H9 (cell line): ENCODE measurements at regions not wholly inside any gene's neighbourhood (a gene's known extent, or its start where the extent isn't known, plus 50 kb on each side); places are given as distances from the start of the nearest gene placed in this dataset.

ENCODE experiments used
- DNase-seq: peaks from one replicate; pipeline ENCODE4 v3.0.0-alpha.2; 2017
- H2AFZ ChIP-seq: one replicate; pipeline ENCODE4 v1.6.1; 2013; ENCODE audit warnings: mild to moderate bottlenecking, low read length, control low read depth, moderate library complexity
- H2AK5ac ChIP-seq: 2 replicates; pipeline ENCODE4 v1.6.1; 2013; ENCODE audit warnings: low read length, control low read depth, mixed read lengths; ENCODE audit not compliant: insufficient read length
- H2BK120ac ChIP-seq: one replicate; pipeline ENCODE4 v1.6.1; 2013; ENCODE audit warnings: low read depth, mild to moderate bottlenecking, low read length, control low read depth, inconsistent platforms; ENCODE audit not compliant: poor library complexity, severe bottlenecking
- H2BK12ac ChIP-seq: 2 replicates; pipeline ENCODE4 v1.6.1; 2013; ENCODE audit warnings: low read length, control low read depth, mixed read lengths, low read depth; ENCODE audit not compliant: insufficient read length
- H2BK15ac ChIP-seq: 2 replicates; pipeline ENCODE4 v1.6.1; 2013; ENCODE audit warnings: low read depth, low read length, control low read depth
- H2BK20ac ChIP-seq: one replicate; pipeline ENCODE4 v1.6.1; 2013; ENCODE audit warnings: low read depth, mild to moderate bottlenecking, low read length, control low read depth, inconsistent platforms; ENCODE audit not compliant: poor library complexity, severe bottlenecking
- H2BK5ac ChIP-seq: 2 replicates; pipeline ENCODE4 v1.6.1; 2013; ENCODE audit warnings: low read length, control low read depth, mixed read lengths; ENCODE audit not compliant: insufficient read length
- H3K14ac ChIP-seq: 2 replicates; pipeline ENCODE4 v1.6.1; 2013; ENCODE audit warnings: low read length, control low read depth; ENCODE audit not compliant: insufficient read depth
- H3K18ac ChIP-seq: 2 replicates; pipeline ENCODE4 v1.6.1; 2013; ENCODE audit warnings: low read depth, mild to moderate bottlenecking, mixed read lengths, low read length, control low read depth; ENCODE audit not compliant: insufficient read length
- H3K23ac ChIP-seq: 2 replicates; pipeline ENCODE4 v1.6.1; 2013; ENCODE audit warnings: low read length, control low read depth, mixed read lengths, low read depth; ENCODE audit not compliant: insufficient read length
- H3K23me2 ChIP-seq: 2 replicates; pipeline ENCODE4 v1.6.1; 2013; ENCODE audit warnings: low read depth, mild to moderate bottlenecking, mixed read lengths, low read length, control low read depth; ENCODE audit not compliant: insufficient read length, poor library complexity, severe bottlenecking
- H3K27ac ChIP-seq: 2 replicates; pipeline ENCODE4 v1.5.1; 2013; ENCODE audit warnings: low read length, control low read depth, mixed read lengths, low read depth; ENCODE audit not compliant: insufficient read length
- H3K27me3 ChIP-seq: 2 replicates; pipeline ENCODE4 v1.6.1; 2013; ENCODE audit warnings: low read length, control low read depth, inconsistent platforms; ENCODE audit not compliant: insufficient read depth
- H3K4ac ChIP-seq: 2 replicates; pipeline ENCODE4 v1.6.1; 2013; ENCODE audit warnings: low read depth, mild to moderate bottlenecking, control low read depth, inconsistent platforms, low read length, moderate library complexity
- H3K4me1 ChIP-seq: 2 replicates; pipeline ENCODE4 v1.6.1; 2013; ENCODE audit warnings: low read length, control low read depth, inconsistent platforms; ENCODE audit not compliant: insufficient read depth
- H3K4me2 ChIP-seq: 2 replicates; pipeline ENCODE4 v1.6.1; 2013; ENCODE audit warnings: low read length, control low read depth, mixed read lengths; ENCODE audit not compliant: insufficient read length, insufficient read depth
- H3K56ac ChIP-seq: 2 replicates; pipeline ENCODE4 v1.6.1; 2013; ENCODE audit warnings: low read depth, mild to moderate bottlenecking, mixed read lengths, low read length, control low read depth; ENCODE audit not compliant: insufficient read length
- H3K79me1 ChIP-seq: 2 replicates; pipeline ENCODE4 v1.6.1; 2013; ENCODE audit warnings: low read depth, mild to moderate bottlenecking, moderate library complexity, low read length, control low read depth, inconsistent platforms; ENCODE audit not compliant: insufficient read depth, poor library complexity, severe bottlenecking
- H3K79me2 ChIP-seq: 2 replicates; pipeline ENCODE4 v1.6.1; 2013; ENCODE audit warnings: low read length, control low read depth, inconsistent platforms; ENCODE audit not compliant: insufficient read depth
- H3K9ac ChIP-seq: 2 replicates; pipeline ENCODE4 v1.6.1; 2013; ENCODE audit warnings: low read length, control low read depth, mixed read lengths; ENCODE audit not compliant: insufficient read length; ENCODE audit errors: extremely low read depth
- H3K9me3 ChIP-seq: one replicate; pipeline ENCODE4 v1.6.1; 2013; ENCODE audit warnings: low read depth, low read length, inconsistent platforms; ENCODE audit not compliant: control insufficient read depth
- H3T11ph ChIP-seq: one replicate; pipeline ENCODE4 v1.6.1; 2013; ENCODE audit warnings: mild to moderate bottlenecking, low read length, control low read depth, inconsistent platforms
- H4K20me1 ChIP-seq: one replicate; pipeline ENCODE4 v1.6.1; 2013; ENCODE audit not compliant: control insufficient read depth, insufficient read length, insufficient read depth
- H4K5ac ChIP-seq: 2 replicates; pipeline ENCODE4 v1.6.1; 2013; ENCODE audit warnings: low read depth, mild to moderate bottlenecking, mixed read lengths, low read length, control low read depth; ENCODE audit not compliant: insufficient read length
- H4K8ac ChIP-seq: replicated peaks from 2 replicates; pipeline ENCODE4 v1.6.1; 2013; ENCODE audit warnings: low read length, control low read depth, mixed read lengths, low read depth; ENCODE audit not compliant: insufficient read length
- H4K91ac ChIP-seq: 2 replicates; pipeline ENCODE4 v1.6.1; 2013; ENCODE audit warnings: low read depth, mild to moderate bottlenecking, moderate library complexity, mixed read lengths, low read length, control low read depth; ENCODE audit not compliant: insufficient read length
- H3K27ac Mint-ChIP-seq, 3 experiments: 2 replicates in 2 of 3; 3 replicates in 1 of 3; pipeline ENCODE4 v1.8.0; 2020 to 2021; ENCODE audit warnings: mixed read lengths in 3 of 3, mild to moderate bottlenecking in 1 of 3, moderate library complexity in 1 of 3
- H3K27me3 Mint-ChIP-seq: 2 replicates; pipeline ENCODE4 v1.8.0; 2021; ENCODE audit warnings: low read depth, mild to moderate bottlenecking, moderate library complexity, mixed read lengths
- H3K36me3 Mint-ChIP-seq, 3 experiments: 2 replicates in 2 of 3; 3 replicates in 1 of 3; pipeline ENCODE4 v1.8.0; 2020 to 2021; ENCODE audit warnings: low read depth in 3 of 3, mixed read lengths in 3 of 3; ENCODE audit not compliant: insufficient read depth in 1 of 3
- H3K4me1 Mint-ChIP-seq, 2 experiments: 2 replicates each; pipeline ENCODE4 v1.8.0; 2020; ENCODE audit warnings: mixed read lengths in 2 of 2
- H3K4me3 Mint-ChIP-seq, 2 experiments: 2 replicates in 1 of 2; 3 replicates in 1 of 2; pipeline ENCODE4 v1.8.0; 2020 to 2021; ENCODE audit warnings: mild to moderate bottlenecking in 2 of 2, mixed read lengths in 2 of 2, moderate library complexity in 1 of 2
- H3K9me3 Mint-ChIP-seq, 2 experiments: 2 replicates in 1 of 2; 3 replicates in 1 of 2; pipeline ENCODE4 v1.8.0; 2020; ENCODE audit warnings: mild to moderate bottlenecking in 2 of 2, mixed read lengths in 2 of 2, moderate library complexity in 1 of 2
- WGBS: extraction: QIAGEN DNeasy Blood & Tissue Kit; methylation state at CpG from one replicate; pipeline ENCODE4 v1.1.7; 2013; ENCODE audit warnings: missing lambda C conversion rate, low lambda C conversion rate, mixed read lengths; ENCODE audit not compliant: insufficient read length; ENCODE audit errors: extremely low coverage; 5-methylcytosine and 5-hydroxymethylcytosine counted together
- TF ChIP-seq, protein P1 (sequence below): fragments of 200-600 bp; sonication (generic); conservative IDR thresholded peaks from 3 replicates; pipeline ENCODE4 v1.8.0; 2021; ENCODE audit warnings: antibody characterized with exemption, mild to moderate bottlenecking

DNA sequence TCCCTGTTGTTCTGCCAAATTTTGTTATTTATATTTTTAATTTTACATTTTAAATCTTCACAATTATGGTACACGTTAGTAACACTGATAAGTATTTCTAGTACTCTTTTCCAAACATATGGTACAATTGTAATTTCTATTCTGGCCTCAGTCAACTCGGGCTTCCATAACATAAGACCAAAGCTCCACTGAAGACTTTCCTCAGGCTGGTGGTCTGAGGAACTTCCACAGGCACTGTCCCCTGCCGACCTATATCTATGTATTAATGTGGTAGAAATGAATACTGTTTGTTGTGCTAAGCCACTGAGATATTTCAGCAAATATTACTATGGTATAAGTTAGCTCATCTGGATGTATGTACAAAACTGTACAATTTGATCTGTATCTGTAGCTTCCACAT is 407.6 kb upstream of the ZNF804A start:
- Mint-ChIP-seq H3K4me3 (no peak overlapping the region), H3K36me3 (no peaks in the 10 kb centered on the region), H3K27me3 (no peaks in the 10 kb centered on the region), H3K27ac (0 out of 7 replicates have a peak overlapping the region, but pooled peaks of 1 of the 3 experiments have one; percentile 31), H3K9me3 (no peaks in the 10 kb centered on the region; a peak in 1 of 5 replicates), H3K4me1 (no peaks in the 10 kb centered on the region)
- no peak overlapping the region for H3K4me2 ChIP-seq
- no peaks in the 10 kb centered on the region for H4K20me1 ChIP-seq
- no peak overlapping the region for H3K14ac ChIP-seq
- H2AFZ ChIP-seq: no peak overlapping the region
- H3K79me1 ChIP-seq: no peaks in the 10 kb centered on the region
- no peak overlapping the region for H4K8ac ChIP-seq
- TF ChIP-seq, protein P1, sequence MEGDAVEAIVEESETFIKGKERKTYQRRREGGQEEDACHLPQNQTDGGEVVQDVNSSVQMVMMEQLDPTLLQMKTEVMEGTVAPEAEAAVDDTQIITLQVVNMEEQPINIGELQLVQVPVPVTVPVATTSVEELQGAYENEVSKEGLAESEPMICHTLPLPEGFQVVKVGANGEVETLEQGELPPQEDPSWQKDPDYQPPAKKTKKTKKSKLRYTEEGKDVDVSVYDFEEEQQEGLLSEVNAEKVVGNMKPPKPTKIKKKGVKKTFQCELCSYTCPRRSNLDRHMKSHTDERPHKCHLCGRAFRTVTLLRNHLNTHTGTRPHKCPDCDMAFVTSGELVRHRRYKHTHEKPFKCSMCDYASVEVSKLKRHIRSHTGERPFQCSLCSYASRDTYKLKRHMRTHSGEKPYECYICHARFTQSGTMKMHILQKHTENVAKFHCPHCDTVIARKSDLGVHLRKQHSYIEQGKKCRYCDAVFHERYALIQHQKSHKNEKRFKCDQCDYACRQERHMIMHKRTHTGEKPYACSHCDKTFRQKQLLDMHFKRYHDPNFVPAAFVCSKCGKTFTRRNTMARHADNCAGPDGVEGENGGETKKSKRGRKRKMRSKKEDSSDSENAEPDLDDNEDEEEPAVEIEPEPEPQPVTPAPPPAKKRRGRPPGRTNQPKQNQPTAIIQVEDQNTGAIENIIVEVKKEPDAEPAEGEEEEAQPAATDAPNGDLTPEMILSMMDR: no peak
- no peak overlapping the region for H3K23ac ChIP-seq
- H3K4ac ChIP-seq: no peak overlapping the region
- no peak overlapping the region for H3K27ac ChIP-seq
- no peak overlapping the region for H2BK120ac ChIP-seq
- H3K9ac ChIP-seq: no peak overlapping the region
- no peaks in the 10 kb centered on the region for H3K79me2 ChIP-seq
- WGBS: no CpG with 5 or more reads among the region's 3 CpGs
- H3K9me3 ChIP-seq: no peaks in the 10 kb centered on the region
- H4K5ac ChIP-seq: no peak overlapping the region
- H3T11ph ChIP-seq: no peak overlapping the region
- no peak overlapping the region for H2BK5ac ChIP-seq
- H2BK20ac ChIP-seq: no peak overlapping the region
- no peak for DNase-seq
- no peak overlapping the region for H2BK15ac ChIP-seq
- no peak overlapping the region for H2BK12ac ChIP-seq
- no peak overlapping the region for H3K18ac ChIP-seq
- no peak overlapping the region for H4K91ac ChIP-seq
- H3K4me1 ChIP-seq: no peaks in the 10 kb centered on the region
- no peaks in the 10 kb centered on the region for H3K23me2 ChIP-seq
- H2AK5ac ChIP-seq: no peak overlapping the region
- H3K27me3 ChIP-seq: no peaks in the 10 kb centered on the region
- H3K56ac ChIP-seq: no peak overlapping the region
